T-helper 1 cell (primary cell): ENCODE measurements at regions not wholly inside any gene's neighbourhood (a gene's known extent, or its start where the extent isn't known, plus 50 kb on each side); places are given as distances from the start of the nearest gene placed in this dataset.
A peak's percentile ranks its signal among the peaks of the same experiment; 100 is the strongest.

ENCODE experiments used
- DNase-seq, 5 donors: peaks; one replicate each; pipeline ENCODE4 v3.0.0-alpha.2; 2012 to 2020

- no peak for DNase-seq
These were observed 213.3 kb upstream of the HTR2A start for GRCh38 chr13:47110141-47110540.

GRCh38 chr13:47109028-47109427 lies 212.2 kb upstream of the HTR2A start:
- DNase-seq = peak in 1 of 5 donors; percentile 43

- no peak for DNase-seq
These were observed 203.5 kb upstream of the HTR2A start for GRCh38 chr13:47100214-47100853.

- DNase-seq = no peak
These were observed 198.0 kb upstream of the HTR2A start for GRCh38 chr13:47094734-47095434.

GRCh38 chr13:47092202-47092601 lies 195.3 kb upstream of the HTR2A start:
- no peak for DNase-seq

GRCh38 chr13:47087841-47088240 lies 191.0 kb upstream of the HTR2A start:
- DNase-seq = no peak

- no peak for DNase-seq
These were observed 190.4 kb upstream of the HTR2A start for GRCh38 chr13:47087241-47087640.

GRCh38 chr13:47085346-47085745 lies 188.5 kb upstream of the HTR2A start:
- DNase-seq = no peak

GRCh38 chr13:47081850-47082249 lies 185.0 kb upstream of the HTR2A start:
- DNase-seq = no peak

GRCh38 chr13:47081246-47081645 lies 184.4 kb upstream of the HTR2A start:
- DNase-seq = no peak

- DNase-seq = no peak
These were observed 183.8 kb upstream of the HTR2A start for GRCh38 chr13:47080621-47081020.

- DNase-seq = no peak
These were observed 179.6 kb upstream of the HTR2A start for GRCh38 chr13:47076500-47076899.

- no peak for DNase-seq
These were observed 172.3 kb upstream of the HTR2A start for GRCh38 chr13:47069133-47069532.

GRCh38 chr13:47067306-47067705 lies 170.5 kb upstream of the HTR2A start:
- DNase-seq = no peak

- no peak for DNase-seq
These were observed 169.4 kb upstream of the HTR2A start for GRCh38 chr13:47066226-47066625.

- no peak for DNase-seq
These were observed 167.5 kb upstream of the HTR2A start for GRCh38 chr13:47064381-47064780.

GRCh38 chr13:47049276-47049989 lies 152.6 kb upstream of the HTR2A start:
- DNase-seq = no peak

GRCh38 chr13:47046706-47047105 lies 149.9 kb upstream of the HTR2A start:
- no peak for DNase-seq

GRCh38 chr13:47044842-47045241 lies 148.0 kb upstream of the HTR2A start:
- no peak for DNase-seq

- no peak for DNase-seq
These were observed 142.3 kb upstream of the HTR2A start for GRCh38 chr13:47039106-47039505.

GRCh38 chr13:47038188-47038587 lies 141.3 kb upstream of the HTR2A start:
- DNase-seq = no peak

GRCh38 chr13:47036294-47037008 lies 139.6 kb upstream of the HTR2A start:
- DNase-seq = no peak

GRCh38 chr13:47033216-47033615 lies 136.4 kb upstream of the HTR2A start:
- DNase-seq = no peak
